SK-N-MC (cell line): ENCODE measurements at regions not wholly inside any gene's neighbourhood (a gene's known extent, or its start where the extent isn't known, plus 50 kb on each side); places are given as distances from the start of the nearest gene placed in this dataset.

ENCODE experiments used
- EZH2 ChIP-seq: fragments of 200-600 bp; sonication (generic); IDR thresholded peaks from one replicate; pipeline ENCODE4 v1.6.1; 2017; ENCODE audit warnings: antibody characterized with exemption
- FOXP2 ChIP-seq: optimal IDR thresholded peaks from 2 replicates; pipeline ENCODE3; 2011; ENCODE audit warnings: mild to moderate bottlenecking, moderate library complexity; ENCODE audit not compliant: insufficient read depth; ENCODE audit errors: extremely low read length, control extremely low read depth
- POLR2AphosphoS5 ChIP-seq: IDR thresholded peaks from 2 replicates; pipeline ENCODE4 v1.6.1; 2012; ENCODE audit warnings: mild to moderate bottlenecking, low read depth, low read length, borderline replicate concordance

- TF ChIP-seq EZH2, result no peak
- no peak for TF ChIP-seq POLR2AphosphoS5
- TF ChIP-seq FOXP2, result no peak
These were observed 51.6 kb upstream of the GRM7 start for GRCh38 chr3:6809349-6809748.
